ENCODE measurements at regions not wholly inside any gene's neighbourhood (a gene's known extent, or its start where the extent isn't known, plus 50 kb on each side); places are given as distances from the start of the nearest gene placed in this dataset.

DNA sequence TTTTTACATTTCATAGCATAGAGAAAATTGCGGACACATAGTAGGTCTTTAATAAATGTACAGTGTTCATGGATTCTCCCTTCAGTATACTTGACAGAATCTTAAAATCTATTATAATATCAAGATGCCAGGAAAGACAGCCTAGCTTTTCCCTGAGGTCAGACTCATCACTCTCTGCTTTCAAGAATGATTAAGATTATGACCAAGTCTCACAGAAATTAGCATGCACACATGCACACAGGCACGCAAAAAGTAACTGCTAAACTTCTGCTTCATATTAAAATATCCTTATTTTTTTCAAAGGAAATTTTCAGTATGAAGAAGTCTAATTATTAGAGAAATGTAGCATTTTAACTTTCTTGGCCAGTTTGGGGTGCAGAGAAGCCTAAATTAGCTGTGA is 493.8 kb upstream of the NECTIN3 start:
- TF ChIP-seq, protein P1, sequence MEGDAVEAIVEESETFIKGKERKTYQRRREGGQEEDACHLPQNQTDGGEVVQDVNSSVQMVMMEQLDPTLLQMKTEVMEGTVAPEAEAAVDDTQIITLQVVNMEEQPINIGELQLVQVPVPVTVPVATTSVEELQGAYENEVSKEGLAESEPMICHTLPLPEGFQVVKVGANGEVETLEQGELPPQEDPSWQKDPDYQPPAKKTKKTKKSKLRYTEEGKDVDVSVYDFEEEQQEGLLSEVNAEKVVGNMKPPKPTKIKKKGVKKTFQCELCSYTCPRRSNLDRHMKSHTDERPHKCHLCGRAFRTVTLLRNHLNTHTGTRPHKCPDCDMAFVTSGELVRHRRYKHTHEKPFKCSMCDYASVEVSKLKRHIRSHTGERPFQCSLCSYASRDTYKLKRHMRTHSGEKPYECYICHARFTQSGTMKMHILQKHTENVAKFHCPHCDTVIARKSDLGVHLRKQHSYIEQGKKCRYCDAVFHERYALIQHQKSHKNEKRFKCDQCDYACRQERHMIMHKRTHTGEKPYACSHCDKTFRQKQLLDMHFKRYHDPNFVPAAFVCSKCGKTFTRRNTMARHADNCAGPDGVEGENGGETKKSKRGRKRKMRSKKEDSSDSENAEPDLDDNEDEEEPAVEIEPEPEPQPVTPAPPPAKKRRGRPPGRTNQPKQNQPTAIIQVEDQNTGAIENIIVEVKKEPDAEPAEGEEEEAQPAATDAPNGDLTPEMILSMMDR (conservative IDR thresholded peaks at IDR 0.05; ENCODE audit: low read depth, low read length) = no peak
- no peak for TF ChIP-seq EZH2 (IDR thresholded peaks at IDR 0.05; ENCODE audit: borderline replicate concordance, low read depth, low read length, poor library complexity, severe bottlenecking)

All from A673 (cell line).